Inflammatory macrophage treated with lipopolysaccharide for 4 hours (primary cell): ENCODE measurements at regions not wholly inside any gene's neighbourhood (a gene's known extent, or its start where the extent isn't known, plus 50 kb on each side); places are given as distances from the start of the nearest gene placed in this dataset.

Experiments
- DNase-seq: peaks from one replicate; pipeline ENCODE4 v3.0.0-alpha.2; 2020

DNA sequence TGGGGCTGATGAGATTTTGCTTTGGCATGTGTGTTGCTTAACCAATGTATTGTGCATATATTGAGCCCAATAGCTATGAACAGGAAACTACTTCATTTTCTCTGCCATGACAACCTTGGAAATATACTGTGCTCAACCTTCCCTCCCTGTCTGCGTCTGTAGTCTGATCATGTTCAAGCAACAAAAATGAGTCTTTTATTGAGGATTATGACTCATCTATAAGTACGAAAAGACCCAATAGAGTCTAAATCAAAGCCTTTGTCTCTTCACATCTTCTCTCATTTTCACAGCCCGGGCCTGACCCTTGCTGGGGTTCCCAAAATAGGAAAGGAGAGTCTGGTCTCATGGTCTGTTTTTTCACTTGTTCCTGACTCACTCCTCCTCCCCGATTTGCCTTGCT is 158.2 kb downstream of the CAND1 start:
- no peak for DNase-seq

DNA sequence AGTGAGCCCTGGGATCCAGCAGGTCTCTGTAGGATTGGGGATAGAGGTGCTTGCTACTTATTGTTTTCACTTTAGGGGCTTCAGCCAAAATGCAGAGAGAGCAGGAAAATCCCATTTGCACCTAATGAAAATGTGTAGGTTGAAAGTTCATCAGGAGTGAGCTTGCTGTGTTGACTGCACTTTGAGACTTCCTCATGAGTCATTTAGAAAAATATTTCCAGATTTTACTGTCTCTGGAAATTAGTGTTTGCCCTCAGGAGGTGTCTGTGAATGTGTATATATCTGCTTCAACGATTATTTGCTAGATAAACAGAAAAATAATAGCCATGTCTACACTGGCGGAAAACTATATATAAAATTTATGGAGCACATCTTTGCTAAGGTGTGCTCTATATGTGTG is 159.3 kb downstream of the CAND1 start:
- no peak for DNase-seq

GRCh38 chr12:67430708-67431335 is 161.7 kb downstream of the CAND1 start:
- DNase-seq: no peak

DNA sequence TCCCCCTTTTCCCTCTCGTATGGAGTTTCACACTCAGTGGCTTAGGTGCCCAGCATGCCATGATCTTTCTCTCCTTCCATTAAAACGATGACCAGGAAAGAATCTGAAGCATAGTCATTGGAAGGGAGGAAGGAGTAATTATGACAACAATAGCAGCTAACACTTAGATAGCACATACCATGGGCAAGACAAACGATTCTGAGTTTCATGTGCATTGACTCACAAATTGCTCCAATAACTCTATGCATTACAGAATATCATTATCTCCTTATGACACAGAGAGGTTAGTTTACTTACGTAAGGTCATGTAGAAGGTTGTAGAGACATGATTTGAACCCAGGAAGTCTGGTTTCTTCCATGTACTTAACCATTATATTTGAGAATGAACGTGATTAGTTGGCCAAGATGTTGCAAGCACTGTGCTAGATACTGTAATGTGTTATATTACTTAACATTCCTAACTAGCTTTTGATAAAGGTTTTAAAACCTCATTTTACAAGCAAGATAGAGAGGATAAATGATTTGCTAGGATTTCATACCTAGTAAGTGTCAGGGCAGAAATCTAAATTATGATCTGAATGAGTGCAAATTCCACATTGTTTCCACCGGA is 162.4 kb downstream of the CAND1 start:
- no peak for DNase-seq

DNA sequence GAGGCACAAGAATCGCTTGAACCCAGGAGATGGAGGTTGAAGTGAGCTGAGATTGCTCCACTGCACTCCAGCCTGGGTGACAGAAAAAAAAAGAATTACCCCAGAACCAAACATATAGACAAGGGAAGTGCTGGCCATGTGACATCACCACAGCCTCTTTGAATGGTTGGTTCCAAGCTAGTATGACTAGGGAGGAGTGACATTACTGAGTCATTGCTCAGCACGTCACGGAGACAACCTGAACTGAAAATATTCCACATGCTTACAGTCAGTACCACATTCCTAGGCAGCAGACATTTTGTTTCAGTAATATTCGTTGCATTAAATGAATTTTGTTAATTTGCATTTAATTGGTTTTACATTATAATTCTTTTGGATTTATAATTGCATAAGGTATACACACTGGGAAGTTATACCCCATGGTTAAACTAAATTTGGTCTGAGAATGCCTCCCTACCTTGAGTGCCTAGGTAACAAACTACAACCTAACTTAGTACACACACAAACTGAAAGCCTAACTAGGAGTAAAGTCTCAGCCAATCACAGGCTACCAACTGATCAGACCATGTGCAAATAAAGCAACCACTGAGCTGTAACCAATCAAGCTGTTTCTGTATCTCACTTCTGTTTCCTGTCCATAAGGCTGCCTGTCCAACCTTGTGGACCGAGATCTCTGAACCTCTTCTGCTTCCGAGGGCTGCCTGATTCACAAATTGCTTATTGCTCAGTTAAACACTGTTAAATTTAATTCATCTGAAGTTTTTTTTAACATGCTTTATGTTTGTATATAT is 164.4 kb downstream of the CAND1 start:
- peak; percentile 63 for DNase-seq

- DNase-seq: peak; percentile 75
Observed at GRCh38 chr12:67434671-67435370, 165.7 kb downstream of the CAND1 start.

DNA sequence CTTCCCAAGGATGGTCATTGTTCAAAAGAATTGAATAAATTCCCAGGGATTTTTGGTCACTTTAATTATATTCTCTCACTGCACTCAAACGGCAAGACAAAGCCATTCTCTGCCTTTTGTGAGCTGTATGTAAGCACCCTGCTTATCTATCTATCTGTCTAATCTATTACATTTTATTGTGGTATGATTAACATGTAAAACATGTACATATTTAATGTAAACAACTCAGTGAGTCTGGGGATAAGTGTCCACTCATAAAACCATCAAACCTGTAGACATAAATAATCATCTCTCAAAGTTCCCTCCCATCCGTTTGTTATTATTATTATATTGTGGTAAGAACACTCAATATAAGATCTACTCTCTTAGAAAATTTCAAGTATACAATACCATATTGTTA is 167.1 kb downstream of the CAND1 start:
- DNase-seq: no peak

DNA sequence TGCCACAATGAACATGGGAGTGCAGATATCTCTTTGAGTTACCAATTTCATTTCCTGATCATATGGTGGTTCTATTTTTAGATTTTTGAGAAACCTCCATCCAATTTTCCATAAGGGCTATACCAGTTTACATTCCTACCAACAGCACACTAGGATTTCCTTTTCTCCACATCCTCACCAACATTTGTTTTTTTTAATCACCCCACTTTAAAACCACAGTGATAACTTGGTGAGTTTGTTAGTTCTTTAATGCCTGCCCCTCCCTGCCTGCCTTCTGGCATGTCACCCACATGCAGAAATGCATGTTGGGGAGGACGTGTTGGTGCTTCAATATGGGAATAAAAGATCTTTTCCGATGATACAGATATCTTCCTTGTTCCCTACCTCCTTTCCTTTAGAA is 167.9 kb downstream of the CAND1 start:
- no peak for DNase-seq

DNA sequence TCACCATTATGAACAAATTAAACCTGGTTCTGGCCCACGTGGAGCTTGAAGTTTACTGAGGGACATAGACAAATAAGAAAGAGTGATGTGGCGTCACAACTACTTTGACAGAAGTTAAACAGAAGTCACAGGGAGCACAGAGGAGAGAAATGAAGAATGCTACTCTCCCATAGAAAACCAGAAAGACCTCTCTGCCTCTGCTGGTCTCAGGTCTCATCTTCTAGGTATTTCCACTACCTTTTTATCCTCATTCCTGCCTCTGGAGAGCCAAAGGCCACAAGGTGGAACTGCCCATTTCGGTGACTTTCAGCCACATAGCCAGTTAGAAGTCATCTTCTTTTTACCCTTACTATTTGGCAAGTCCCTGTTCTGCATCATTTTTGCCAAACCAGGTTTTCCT is 170.5 kb downstream of the CAND1 start:
- no peak for DNase-seq

GRCh38 chr12:67441736-67442346 is 172.7 kb downstream of the CAND1 start:
- peak; percentile 69 for DNase-seq

GRCh38 chr12:67442347-67442841 is 173.2 kb downstream of the CAND1 start:
- no peak for DNase-seq

DNA sequence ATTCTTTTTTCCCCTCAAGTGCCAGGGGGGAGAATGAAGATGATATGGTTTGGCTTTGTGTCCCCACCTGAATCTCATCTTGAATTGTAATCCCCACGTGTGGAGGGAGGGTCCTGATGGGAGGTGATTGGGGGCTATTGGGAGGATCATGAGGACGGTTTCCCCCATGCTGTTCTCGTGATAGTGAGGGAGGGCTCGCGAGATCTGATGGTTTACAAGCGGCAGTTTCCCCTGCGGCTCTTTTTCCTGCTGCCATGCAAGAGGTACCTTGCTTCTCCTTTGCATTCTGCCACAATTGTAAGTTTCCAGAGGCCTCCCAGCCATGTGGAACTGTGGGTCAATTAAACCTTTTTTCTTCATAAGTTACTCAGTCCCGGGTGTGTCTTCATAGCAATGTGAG is 173.7 kb downstream of the CAND1 start:
- DNase-seq: no peak

DNA sequence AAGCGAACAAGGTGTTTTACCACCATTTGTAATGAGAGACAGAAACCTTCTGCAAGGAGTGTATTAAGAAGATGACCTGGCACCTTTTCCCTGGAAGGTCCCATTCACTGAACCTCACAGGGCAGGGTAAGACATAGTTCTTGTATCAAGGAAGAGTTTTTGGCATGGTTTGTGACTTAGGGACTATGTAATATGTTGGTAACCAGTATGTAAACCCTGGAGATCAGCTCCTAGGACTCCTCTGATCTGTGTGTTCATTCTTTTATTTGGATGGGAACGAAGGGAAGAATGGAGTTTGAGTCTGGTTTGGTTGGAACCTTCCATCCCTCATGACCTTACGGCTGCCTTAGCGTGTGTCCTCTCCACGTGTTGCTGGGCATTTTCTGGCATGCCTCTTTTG is 175.4 kb downstream of the CAND1 start:
- DNase-seq: no peak

GRCh38 chr12:67446716-67447115 is 177.6 kb downstream of the CAND1 start:
- no peak for DNase-seq

DNA sequence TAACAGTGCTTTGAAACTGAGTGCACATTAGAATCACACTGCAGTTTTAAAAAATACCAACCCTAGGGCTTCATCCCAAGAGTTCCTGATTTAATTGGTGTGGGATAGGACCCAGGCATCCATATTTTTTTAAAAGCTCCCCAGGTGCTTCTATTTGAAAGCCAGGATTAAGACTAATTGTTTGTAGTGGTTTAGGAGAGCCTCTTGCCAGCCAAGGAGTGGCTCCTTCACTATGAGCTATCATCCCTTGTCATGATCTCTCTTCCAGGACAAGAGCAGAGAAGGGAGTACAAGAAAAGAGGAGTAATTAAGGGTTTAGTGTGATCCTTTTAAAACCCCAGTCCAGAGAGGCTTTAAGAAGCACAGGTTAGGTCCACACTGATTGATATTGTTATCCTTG is 178.0 kb downstream of the CAND1 start:
- no peak for DNase-seq

DNA sequence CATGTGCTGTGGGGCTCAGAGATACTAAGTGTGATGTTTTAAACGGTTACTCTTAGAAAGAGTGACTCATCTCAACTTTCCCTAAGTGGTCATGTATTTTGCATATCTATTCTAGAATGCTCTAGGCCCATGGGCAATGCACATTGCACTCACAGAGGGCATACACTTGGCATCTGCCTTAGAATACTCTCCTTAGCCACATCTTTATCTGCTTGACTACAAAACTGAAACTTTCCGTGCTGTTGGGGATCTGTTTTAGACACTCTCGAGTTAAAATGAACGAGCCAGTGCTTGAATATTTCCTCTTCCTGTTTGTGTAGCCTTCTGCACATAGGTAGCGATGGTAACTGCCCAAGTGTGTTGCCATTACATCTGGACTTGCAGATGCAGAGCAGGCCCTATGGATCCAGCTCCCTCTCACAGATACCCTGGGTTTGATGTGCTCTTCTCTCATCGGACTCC is 180.5 kb downstream of the CAND1 start:
- DNase-seq: peak; percentile 47

GRCh38 chr12:67450441-67450840 is 181.3 kb downstream of the CAND1 start:
- peak; percentile 37 for DNase-seq

DNA sequence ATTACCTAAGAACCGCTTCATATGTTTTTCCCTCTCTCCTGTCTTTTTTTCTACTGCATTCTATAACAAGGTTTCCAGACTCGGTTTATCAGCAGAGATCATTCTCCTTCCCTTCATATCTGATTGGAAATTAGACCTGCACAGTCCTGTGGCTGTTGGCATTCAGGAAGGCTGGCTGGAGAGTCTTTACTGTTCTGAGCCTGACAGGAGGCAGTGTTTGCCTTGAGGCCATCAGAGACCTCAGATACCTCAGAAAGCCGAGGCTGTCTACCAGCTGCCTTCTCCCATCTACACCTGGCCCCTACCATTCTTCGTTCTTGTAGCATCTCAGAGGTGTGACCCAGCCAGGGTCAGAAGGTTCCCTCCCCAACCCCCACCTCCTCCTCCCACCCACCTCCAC is 182.0 kb downstream of the CAND1 start:
- DNase-seq: no peak

DNA sequence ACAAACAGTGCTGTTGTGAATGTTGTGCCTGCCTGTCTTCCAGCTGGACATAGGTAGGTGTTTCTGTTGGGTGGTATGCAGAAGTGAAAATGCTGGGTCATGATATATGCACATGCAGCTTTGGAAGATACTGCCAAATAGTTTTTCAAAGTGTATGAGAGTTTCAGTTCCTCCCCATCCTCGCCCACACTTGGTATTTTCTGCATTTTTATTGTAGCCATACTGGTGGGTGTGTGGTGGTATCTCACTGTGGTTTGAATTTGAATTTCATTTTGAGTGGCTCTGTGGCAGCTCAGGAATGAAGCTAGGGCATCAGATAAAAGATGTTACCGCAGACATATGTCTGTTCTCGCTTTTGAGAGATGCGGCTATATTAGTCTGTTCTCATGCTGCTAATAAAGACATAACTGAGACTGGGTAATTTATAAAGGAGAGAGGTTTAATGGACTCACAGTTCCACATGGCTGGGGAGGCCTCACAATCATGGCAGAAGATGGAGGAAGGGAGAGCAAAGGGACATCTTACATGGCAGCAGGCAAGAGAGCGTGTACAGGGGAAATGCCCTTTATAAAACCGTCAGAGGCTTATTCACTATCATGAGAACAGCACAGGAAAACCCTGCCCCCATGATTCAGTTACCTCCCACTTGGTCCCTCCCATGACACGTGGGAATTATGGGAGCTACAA is 183.1 kb downstream of the CAND1 start:
- peak; percentile 93 for DNase-seq

- peak; percentile 57 for DNase-seq
Observed at GRCh38 chr12:67453191-67453590, 184.0 kb downstream of the CAND1 start.

- DNase-seq: no peak
Observed at GRCh38 chr12:67455236-67455635, 186.1 kb downstream of the CAND1 start.

DNA sequence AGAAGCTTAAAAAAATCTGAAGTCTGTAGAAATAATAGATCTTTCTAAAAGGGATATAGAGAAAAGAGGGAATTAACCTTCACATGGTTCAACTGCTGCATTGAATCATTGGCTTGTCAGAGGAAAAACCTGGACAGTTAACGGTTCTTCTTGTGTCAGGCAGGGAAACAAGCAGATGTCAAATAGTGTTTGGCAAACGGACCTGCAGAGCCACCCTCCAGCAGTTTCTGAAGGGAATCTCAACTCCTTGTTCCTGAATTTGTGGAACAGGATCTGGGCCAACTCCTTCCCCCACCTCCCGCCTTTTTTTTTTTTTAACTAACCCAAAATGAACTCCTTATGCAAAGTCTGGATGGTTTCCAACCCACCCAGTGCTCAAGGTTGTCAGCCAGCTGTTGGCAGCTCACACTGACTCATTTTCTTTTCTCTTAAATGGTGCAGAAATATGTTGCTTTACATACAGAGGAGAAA is 187.3 kb downstream of the CAND1 start:
- DNase-seq: peak; percentile 64
